Endothelial cell of umbilical vein (primary cell): ENCODE measurements at regions not wholly inside any gene's neighbourhood (a gene's known extent, or its start where the extent isn't known, plus 50 kb on each side); places are given as distances from the start of the nearest gene placed in this dataset.

Experiments used
- BruUV-seq: library from RNA; stranded (reverse); fragments of 400-500 nt; replicated peaks from 2 replicates; lab custom pipeline; 2021; lab: Mats Ljungman, UMichigan
- CTCF ChIA-PET: fragments of 300-600, 350-600 bp; sonication (Branson Sonifier 250); formaldehyde crosslinking; loops from one replicate; lab custom pipeline; 2021; ENCODE audit warnings: antibody characterized with exemption, inconsistent platforms; lab: Charles Lee
- POLR2A ChIA-PET: fragments of 300-600, 350-600 bp; sonication (Branson Sonifier 250); formaldehyde crosslinking; loops from one replicate; lab custom pipeline; 2021; ENCODE audit warnings: antibody characterized with exemption, inconsistent platforms; lab: Charles Lee
- DNase-seq: peaks from one replicate; pipeline ENCODE4 v3.0.0-alpha.2; 2011; ENCODE audit warnings: low read depth, low spot score
- FAIRE-seq: peaks from 2 replicates; lab custom pipeline; 2011; peaks lifted over from hg19 to GRCh38; lab: Jason Lieb, UNC
- H2AFZ ChIP-seq: 2 replicates; pipeline ENCODE4 v1.6.0; 2012; ENCODE audit warnings: low read depth, low read length, control low read depth, inconsistent platforms
- H3K27ac ChIP-seq: 2 replicates; pipeline ENCODE4 v1.5.1; 2011; ENCODE audit warnings: low read depth, mild to moderate bottlenecking, control low read depth, low read length, moderate library complexity; ENCODE audit not compliant: insufficient read depth
- H3K27me3 ChIP-seq, 2 experiments: 2 replicates each; pipeline versions ENCODE4 v1.6.0 to v1.6.1; 2011; ENCODE audit warnings: low read length in 2 of 2, mixed read lengths in 1 of 2; ENCODE audit not compliant: control insufficient read depth in 2 of 2, insufficient read depth in 2 of 2
- H3K36me3 ChIP-seq, 2 experiments: 2 replicates in 1 of 2; 3 replicates in 1 of 2; pipeline ENCODE4 v1.5.1; 2011; ENCODE audit warnings: low read length in 2 of 2, mild to moderate bottlenecking in 1 of 2, moderate library complexity in 1 of 2; ENCODE audit not compliant: control insufficient read depth in 2 of 2, insufficient read depth in 2 of 2; ENCODE audit errors: extremely low read depth in 1 of 2
- H3K4me1 ChIP-seq: 3 replicates; pipeline ENCODE4 v1.5.1; 2011; ENCODE audit warnings: mild to moderate bottlenecking, low read length; ENCODE audit not compliant: control insufficient read depth, insufficient read depth; ENCODE audit errors: extremely low read depth
- H3K4me2 ChIP-seq: 2 replicates; pipeline ENCODE4 v1.6.1; 2011; ENCODE audit warnings: low read length, control low read depth, mixed read lengths; ENCODE audit not compliant: insufficient read depth
- H3K4me3 ChIP-seq, 3 experiments: fragments of 200-600 bp in 1 of 3; sonication (generic), shearing (Covaris generic) in 1 of 3; replicated peaks in 1 of 3; 2 replicates each; pipeline ENCODE4 v1.5.1; 2011 to 2016; ENCODE audit warnings: control low read depth in 3 of 3, low read length in 3 of 3, mild to moderate bottlenecking in 2 of 3, inconsistent platforms in 1 of 3, low read depth in 1 of 3, moderate library complexity in 1 of 3; ENCODE audit not compliant: insufficient read depth in 1 of 3
- H3K79me2 ChIP-seq: 2 replicates; pipeline ENCODE4 v1.6.0; 2012; ENCODE audit warnings: low read length, inconsistent platforms; ENCODE audit not compliant: control insufficient read depth, insufficient read depth
- H3K9ac ChIP-seq: replicated peaks from 2 replicates; pipeline ENCODE3; 2011; ENCODE audit warnings: low read length, control low read depth; ENCODE audit not compliant: insufficient read depth; ENCODE audit errors: extremely low read depth
- H3K9me1 ChIP-seq: replicated peaks from 3 replicates; pipeline ENCODE4 v1.6.0; 2011; ENCODE audit warnings: mild to moderate bottlenecking, low read length; ENCODE audit not compliant: control insufficient read depth, insufficient read depth; ENCODE audit errors: extremely low read depth
- H3K9me3 ChIP-seq: replicated peaks from 2 replicates; pipeline ENCODE4 v1.5.1; 2012; ENCODE audit warnings: low read length, inconsistent platforms; ENCODE audit not compliant: control insufficient read depth, insufficient read depth
- H4K20me1 ChIP-seq: replicated peaks from 2 replicates; pipeline ENCODE3; 2011; ENCODE audit warnings: mild to moderate bottlenecking, low read length; ENCODE audit not compliant: control insufficient read depth, insufficient read depth; ENCODE audit errors: extremely low read depth
- EZH2 ChIP-seq: IDR thresholded peaks from 2 replicates; pipeline ENCODE4 v1.6.1; 2012; ENCODE audit warnings: borderline replicate concordance, low read depth, mild to moderate bottlenecking, moderate library complexity, low read length, inconsistent platforms; ENCODE audit not compliant: severe bottlenecking
- FOS ChIP-seq: IDR thresholded peaks from 2 replicates; pipeline ENCODE4 v1.6.1; 2011; ENCODE audit warnings: mild to moderate bottlenecking, low read length, moderate library complexity, borderline replicate concordance; ENCODE audit not compliant: insufficient read depth
- GATA2 ChIP-seq: IDR thresholded peaks from 2 replicates; pipeline ENCODE4 v1.7.0; 2011; ENCODE audit warnings: low read depth, mild to moderate bottlenecking, moderate library complexity, mixed read lengths, low read length; ENCODE audit not compliant: insufficient read length, insufficient read depth
- JUN ChIP-seq: IDR thresholded peaks from 2 replicates; pipeline ENCODE4 v1.6.1; 2011; ENCODE audit warnings: borderline replicate concordance, low read depth; ENCODE audit not compliant: insufficient read length, insufficient read depth
- MYC ChIP-seq: IDR thresholded peaks from one replicate; pipeline ENCODE4 v1.6.1; 2011; ENCODE audit warnings: mild to moderate bottlenecking, low read depth, low read length
- POLR2A ChIP-seq: IDR thresholded peaks from 2 replicates; pipeline ENCODE4 v1.6.1; 2012; ENCODE audit warnings: low read depth, mild to moderate bottlenecking, control low read depth, low read length
- POLR2AphosphoS5 ChIP-seq: IDR thresholded peaks from 2 replicates; pipeline ENCODE4 v1.6.1; 2012; ENCODE audit warnings: low read depth, mild to moderate bottlenecking, control low read depth, low read length, moderate library complexity; ENCODE audit not compliant: insufficient read depth
- dilution Hi-C: fragments of 300-500 bp; cut with MboI; formaldehyde crosslinking; loops from one replicate; pipeline ENCODE4 v1.15.0; 2019; ENCODE audit warnings: low sequenced_read_pairs; ENCODE audit not compliant: extremely low pct_ligation_motif_present
- intact Hi-C: fragments of 100-400 bp; cut with micrococcal nuclease; formaldehyde crosslinking; loops from one replicate; pipeline ENCODE4 v1.10.0; 2022
- TF ChIP-seq, protein P1 (sequence below): IDR thresholded peaks from 2 replicates; pipeline ENCODE4 v1.6.1; 2011; ENCODE audit not compliant: insufficient read depth, insufficient read length
- TF ChIP-seq, protein P2 (sequence below), 2 donors: IDR thresholded peaks; 1 replicate in 1 of 2; 2 replicates in 1 of 2; pipeline ENCODE4 v1.5.1; 2011; ENCODE audit warnings: low read length in 2 of 2, mild to moderate bottlenecking in 2 of 2, moderate library complexity in 2 of 2, control low read depth in 1 of 2, inconsistent platforms in 1 of 2, low read depth in 1 of 2; ENCODE audit not compliant: insufficient read depth in 1 of 2; ENCODE audit errors: extremely low read depth in 1 of 2

DNA sequence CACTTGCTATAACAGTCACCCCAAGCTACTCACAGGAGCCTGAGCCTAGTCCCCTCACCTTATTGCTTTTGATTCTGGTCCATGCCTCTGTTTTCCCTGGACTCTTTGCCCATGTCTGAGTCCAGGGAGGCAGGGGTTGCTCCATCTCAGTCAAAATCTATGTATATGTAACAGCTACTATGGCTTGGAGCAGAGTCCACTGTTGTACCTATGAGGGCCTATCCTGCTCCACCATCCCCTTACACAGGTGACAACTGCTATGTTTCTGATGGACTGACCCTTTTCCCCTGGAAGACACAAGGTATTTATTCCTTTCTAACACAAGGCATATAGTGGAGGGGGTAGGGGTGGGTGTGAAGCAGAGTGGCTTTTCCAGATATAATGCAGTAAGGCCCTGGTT, 119.6 kb downstream of the VPREB1 start:
- no peaks in the 10 kb centered on the region for H3K9me1 ChIP-seq
- dilution Hi-C loops (no loop called here), intact Hi-C loops (no loop called here)
- ChIA-PET CTCF (no interaction called here), POLR2A (no interaction called here)
- no peak overlapping the region for H2AFZ ChIP-seq
- H3K27me3 ChIP-seq = peaks cover 11 to 17% of the 10 kb centered on the region in 2 experiments
- H3K4me3 ChIP-seq = no peak overlapping the region
- H3K4me1 ChIP-seq = no peaks in the 10 kb centered on the region
- no peak overlapping the region for H3K27ac ChIP-seq
- FAIRE-seq = no peak
- H3K79me2 ChIP-seq = no peaks in the 10 kb centered on the region
- BruUV-seq = no TSS peak
- no peak for TF ChIP-seq MYC
- TF ChIP-seq JUN = no peak
- no peak for TF ChIP-seq FOS
- TF ChIP-seq, protein P1, sequence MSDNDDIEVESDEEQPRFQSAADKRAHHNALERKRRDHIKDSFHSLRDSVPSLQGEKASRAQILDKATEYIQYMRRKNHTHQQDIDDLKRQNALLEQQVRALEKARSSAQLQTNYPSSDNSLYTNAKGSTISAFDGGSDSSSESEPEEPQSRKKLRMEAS = no peak
- no peak for TF ChIP-seq EZH2
- no peak for TF ChIP-seq POLR2A
- TF ChIP-seq, protein P2, sequence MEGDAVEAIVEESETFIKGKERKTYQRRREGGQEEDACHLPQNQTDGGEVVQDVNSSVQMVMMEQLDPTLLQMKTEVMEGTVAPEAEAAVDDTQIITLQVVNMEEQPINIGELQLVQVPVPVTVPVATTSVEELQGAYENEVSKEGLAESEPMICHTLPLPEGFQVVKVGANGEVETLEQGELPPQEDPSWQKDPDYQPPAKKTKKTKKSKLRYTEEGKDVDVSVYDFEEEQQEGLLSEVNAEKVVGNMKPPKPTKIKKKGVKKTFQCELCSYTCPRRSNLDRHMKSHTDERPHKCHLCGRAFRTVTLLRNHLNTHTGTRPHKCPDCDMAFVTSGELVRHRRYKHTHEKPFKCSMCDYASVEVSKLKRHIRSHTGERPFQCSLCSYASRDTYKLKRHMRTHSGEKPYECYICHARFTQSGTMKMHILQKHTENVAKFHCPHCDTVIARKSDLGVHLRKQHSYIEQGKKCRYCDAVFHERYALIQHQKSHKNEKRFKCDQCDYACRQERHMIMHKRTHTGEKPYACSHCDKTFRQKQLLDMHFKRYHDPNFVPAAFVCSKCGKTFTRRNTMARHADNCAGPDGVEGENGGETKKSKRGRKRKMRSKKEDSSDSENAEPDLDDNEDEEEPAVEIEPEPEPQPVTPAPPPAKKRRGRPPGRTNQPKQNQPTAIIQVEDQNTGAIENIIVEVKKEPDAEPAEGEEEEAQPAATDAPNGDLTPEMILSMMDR (IDR thresholded peaks at IDR 0.05; ENCODE audit: extremely low read depth in 1 of 2, insufficient read depth in 1 of 2, low read depth in 1 of 2, low read length in 2 of 2) = no peak
- TF ChIP-seq GATA2 = no peak
- no peak for TF ChIP-seq POLR2AphosphoS5
- no peak for DNase-seq
- no peak overlapping the region for H3K9ac ChIP-seq
- no peaks in the 10 kb centered on the region for H3K36me3 ChIP-seq
- H3K4me2 ChIP-seq = no peak overlapping the region
- H3K9me3 ChIP-seq = no peaks in the 10 kb centered on the region
- H4K20me1 ChIP-seq = no peaks in the 10 kb centered on the region
